ENCODE measurements at regions not wholly inside any gene's neighbourhood (a gene's known extent, or its start where the extent isn't known, plus 50 kb on each side); places are given as distances from the start of the nearest gene placed in this dataset.

- TF ChIP-seq EZH2phosphoT487 (IDR thresholded peaks at IDR 0.05; ENCODE audit: borderline replicate concordance, low read depth, low read length) (no peak), CTCF (conservative IDR thresholded peaks at IDR 0.05; ENCODE audit: low read length) (no peak)
Measured at GRCh38 chr6:159565181-159565710, 127.8 kb downstream of the SOD2 start.

All from OCI-LY7 (cell line).